Activated T-helper 9 cell treated with anti-CD3 and anti-CD28 coated beads, Interleukin-2, amount 50 U/mL, for 16 hours (primary cell): ENCODE measurements at regions not wholly inside any gene's neighbourhood (a gene's known extent, or its start where the extent isn't known, plus 50 kb on each side); places are given as distances from the start of the nearest gene placed in this dataset.

Source experiments
- DNase-seq: peaks from one replicate; pipeline ENCODE4 v3.0.0-alpha.2; 2020; ENCODE audit warnings: low read depth

DNA sequence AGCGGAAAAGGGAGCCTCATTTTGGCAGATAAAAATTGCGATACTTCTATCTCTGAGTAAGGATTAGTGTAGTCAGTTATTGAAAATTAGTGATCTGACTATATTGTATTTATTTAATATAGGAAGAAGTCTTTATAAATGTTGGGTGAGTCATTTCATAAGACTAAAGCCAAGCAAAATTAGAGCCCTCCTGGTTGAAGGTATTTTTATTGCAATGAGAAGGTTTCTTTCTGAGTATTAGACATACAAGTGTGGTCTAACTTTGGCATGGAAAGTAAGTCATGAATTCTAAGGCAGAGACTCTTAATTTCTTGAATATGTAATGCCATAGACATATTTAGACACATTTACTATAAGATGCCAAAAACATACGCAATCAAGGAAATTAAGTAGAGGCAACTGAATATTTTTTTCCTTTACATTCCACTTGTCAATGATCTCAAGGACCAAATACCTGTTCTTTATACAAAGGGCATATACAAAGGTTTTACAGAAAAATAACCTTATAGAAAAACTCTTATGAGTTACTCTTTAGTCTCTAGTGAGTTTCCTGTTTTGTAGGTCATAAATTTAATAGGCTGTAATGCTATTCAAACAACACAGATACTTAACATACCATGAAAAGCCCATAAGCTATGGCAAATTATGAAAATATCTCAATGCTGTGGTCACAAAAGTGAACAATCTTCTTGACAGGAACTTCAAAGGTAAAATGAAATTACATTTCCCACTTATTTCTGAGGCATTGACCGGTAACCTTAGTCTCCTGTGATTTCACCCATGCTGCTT lies 156.6 kb upstream of the BTG1 start:
- no peak for DNase-seq

DNA sequence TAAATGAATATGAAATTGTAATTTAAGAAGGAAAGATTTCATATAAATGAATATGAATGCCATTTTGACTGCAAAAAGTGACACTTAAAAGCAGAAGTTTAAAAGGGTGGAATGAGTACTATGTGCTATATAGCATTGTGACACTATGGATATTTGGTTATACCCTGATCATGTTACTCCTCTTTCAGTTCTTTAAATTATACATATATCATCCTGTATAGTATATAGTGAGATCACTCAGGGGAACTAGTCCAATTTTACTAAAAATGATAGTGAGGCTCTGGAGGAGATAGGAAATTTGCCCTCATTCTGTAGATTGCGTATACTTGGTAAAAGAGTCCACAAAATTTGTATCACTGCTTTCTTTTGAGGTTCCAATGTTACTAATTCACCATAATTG lies 155.7 kb upstream of the BTG1 start:
- DNase-seq: no peak

DNA sequence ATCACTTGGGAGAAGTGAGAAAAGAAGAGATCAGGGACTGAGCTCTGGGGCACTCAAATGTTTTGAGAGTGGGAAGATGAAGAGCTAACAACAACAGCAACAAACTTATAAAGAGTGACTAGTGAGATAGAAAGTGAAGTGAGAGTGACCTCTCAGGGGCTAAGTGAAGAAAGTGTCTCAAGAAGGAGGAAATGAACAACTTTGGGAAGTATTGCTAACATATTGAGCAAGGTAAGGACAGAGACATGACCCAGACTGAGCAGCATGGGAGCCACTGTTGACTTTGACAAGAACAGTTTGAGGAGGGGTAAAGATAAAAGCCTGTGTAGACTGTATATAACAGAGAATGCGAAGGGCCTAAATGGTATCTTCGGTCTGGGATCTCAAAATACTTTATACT lies 155.1 kb upstream of the BTG1 start:
- no peak for DNase-seq

DNA sequence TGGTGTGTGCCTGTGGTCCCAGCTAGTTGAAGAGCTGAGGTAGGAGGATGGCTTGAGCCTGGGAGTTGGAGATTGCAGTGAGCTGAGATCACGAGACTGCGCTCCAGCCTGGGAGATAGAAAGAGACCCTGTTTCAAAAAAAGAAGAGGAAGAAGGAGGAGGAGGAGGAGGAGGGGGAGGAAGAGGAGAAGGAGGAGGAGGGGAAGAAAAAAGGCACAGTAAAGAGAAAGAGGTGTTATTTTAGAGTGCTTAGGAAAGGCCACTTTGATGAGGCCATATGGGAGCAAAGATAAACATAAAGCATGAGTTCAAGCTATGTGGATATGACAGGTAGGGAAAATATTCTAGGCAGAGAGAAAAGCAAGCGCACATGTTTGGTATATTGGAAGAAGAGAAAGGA lies 154.1 kb upstream of the BTG1 start:
- DNase-seq: no peak

DNA sequence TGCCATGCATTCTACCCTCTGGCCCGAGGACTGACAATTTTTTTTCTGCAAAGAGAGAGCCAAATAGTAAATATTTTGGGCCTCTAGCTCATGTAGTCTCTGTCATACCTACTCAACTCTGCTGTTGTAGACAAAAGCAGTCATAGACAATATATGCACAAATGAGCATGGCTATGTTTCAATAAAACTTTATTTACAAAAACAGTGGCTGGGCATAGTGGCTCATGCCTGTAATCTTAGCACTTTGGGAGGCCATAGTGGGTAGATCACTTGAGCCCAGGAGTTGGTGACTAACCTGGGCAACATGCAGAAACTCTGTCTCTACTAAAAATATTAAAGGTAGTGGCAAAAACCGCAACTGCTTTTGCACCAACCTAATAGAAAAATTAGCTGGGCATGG lies 153.7 kb upstream of the BTG1 start:
- DNase-seq: no peak

DNA sequence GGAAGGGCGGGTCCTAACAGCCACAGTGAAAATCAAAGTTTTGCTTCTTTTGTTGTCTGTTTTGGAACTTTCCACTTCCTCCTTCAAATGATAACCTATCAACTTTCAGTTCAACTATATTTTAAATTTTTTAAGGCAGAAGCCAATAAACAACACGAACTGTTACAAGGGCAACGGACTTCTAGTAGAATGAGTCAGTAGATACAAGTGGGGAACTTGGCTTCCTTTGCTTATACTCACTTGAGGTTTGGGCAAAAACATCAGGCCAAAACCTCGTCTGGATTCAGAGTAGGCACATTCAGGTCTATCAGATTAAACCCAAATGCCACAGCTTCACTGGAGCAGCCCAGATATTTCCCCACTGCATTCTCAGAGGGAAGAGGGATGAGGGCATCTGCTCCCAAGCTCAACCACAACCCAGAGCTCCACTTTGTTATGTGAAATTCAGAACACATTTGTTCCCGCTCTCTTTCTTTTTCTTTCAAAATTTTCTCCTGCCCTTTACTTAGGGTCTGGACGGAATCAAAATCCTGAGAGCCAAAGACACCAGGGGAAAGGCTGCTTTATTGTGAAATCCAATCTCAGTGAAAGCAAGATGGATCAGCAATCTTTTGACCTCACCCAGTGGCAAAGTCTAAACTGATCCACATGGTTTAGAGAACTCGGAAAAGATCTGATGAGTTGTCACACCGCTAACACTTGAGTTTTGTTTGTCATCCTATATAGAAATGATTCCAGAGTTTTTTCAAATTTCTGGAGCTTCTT lies 152.5 kb upstream of the BTG1 start:
- no peak for DNase-seq

DNA sequence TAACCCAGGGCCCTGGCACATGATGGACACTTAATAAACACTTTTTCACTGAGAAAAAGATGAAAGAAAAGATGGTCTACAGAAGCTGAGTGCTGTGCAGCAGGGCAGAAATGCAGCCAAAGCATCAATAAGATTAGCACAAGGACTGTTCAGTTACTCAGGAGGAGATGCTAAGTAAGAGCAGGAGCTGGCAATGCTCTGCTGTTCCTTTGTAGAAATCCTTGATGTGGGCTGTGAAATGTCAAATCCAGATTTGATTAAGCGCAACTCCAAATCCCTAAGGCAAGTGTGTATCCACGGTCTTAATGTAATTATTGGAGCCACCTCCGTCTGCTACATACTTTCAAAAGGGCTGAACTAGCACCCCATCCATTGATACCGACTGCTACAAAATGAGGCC lies 151.8 kb upstream of the BTG1 start:
- DNase-seq: no peak

DNA sequence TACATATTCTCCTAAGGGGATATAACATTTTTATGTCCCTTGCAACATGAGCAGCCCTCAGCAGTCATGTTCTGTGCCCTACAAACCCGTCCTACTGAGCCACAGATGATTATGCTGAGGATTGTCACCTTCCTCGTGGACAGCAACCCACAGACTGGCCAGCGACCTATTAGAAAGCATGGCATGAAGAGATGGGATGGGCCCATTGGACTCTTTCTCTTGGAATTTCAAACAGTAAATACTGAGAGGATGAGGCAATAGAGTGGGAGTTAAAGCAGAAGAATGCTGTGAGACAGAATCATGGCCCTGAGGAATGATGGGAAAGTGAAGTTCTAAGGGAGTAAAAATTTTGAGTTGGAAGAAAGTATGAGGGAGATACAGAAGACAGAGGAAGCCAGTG lies 149.9 kb upstream of the BTG1 start:
- no peak for DNase-seq

DNA sequence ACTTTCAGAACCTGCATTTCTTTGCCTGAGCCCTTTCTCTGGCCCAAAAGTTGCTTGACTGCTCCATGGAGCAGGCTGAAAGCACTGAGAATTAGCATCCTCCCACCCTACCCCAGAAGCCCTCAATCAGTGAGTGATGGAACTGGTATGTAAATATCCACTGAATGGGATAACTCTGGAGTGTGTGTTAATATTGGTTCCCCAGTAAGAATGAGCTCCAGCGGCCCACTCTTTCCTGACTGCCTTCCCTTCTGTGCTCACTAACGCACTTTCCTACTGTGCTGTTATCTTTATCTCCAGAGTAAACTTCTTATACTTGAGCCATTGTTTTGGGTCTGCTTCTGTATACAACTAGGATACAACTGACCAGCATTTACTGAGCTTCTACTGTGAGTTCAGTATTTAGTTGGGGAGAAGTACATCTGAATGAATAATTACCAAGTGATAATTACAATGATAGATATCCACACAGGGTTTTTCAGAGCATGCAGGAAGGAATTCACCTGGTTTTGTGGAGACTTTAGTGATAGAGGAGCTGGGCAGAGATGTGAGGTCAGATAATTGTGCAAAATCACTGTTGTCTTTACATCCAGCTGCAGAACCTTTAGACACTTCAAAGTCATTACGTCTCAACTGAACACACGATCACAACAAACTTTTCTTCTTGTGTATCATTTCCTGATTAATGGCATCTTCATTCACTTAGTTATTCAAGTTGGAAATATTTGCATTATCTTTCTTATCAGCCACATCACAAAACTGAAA lies 149.2 kb upstream of the BTG1 start:
- DNase-seq: no peak

DNA sequence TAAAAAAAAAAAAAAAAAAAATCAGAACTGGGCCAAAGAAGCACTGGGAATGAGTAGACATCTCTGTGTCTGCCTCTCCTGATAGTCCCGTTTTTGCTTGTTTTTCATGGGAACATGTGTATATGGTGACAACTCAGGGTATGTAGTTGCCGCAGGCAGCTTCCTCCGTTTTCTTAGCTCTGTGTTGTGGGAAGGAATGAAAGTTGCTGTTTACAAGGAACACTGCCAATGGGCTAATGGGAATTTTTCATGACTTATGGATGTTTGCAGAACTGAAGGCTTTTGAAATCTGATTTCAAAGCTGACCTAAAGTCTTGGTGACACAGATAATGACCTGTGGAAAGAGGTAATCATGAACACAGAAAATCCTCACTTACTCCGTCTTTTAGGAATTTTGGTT lies 146.4 kb upstream of the BTG1 start:
- DNase-seq: no peak

DNA sequence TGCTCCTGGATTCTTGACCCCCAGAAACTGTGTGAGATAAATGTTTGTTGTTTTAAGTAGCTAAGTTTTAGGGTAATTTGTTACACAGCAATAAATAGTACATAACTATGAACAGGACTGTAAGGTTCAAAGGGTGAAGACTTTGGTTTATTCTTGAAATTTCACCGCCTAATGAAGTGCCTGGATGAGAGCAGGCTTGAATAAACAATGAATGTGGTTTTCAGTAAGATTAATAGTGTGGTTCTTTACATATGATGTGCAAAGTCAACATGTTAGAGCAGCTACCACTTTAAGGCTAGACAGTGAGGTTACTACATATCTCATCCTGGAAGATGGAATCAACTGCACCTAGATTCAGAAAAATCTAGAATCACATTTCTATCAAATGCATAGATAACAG lies 145.2 kb upstream of the BTG1 start:
- no peak for DNase-seq

DNA sequence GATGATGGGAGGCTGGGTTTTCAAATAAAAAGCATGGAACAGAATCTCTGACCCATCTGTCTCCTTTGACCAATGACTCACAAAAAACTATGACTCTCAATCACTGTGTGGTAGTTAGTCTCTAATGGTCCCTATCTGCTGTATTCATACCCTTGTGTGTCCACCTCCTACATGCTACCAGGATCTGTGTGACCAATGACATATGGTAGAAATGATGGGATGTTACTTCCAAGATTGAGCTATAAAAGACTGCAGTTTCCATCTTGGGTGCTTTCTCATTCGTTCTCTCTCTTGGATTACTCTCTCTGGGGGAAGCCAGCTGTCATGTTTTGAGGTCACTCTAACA lies 144.7 kb upstream of the BTG1 start:
- DNase-seq: no peak

DNA sequence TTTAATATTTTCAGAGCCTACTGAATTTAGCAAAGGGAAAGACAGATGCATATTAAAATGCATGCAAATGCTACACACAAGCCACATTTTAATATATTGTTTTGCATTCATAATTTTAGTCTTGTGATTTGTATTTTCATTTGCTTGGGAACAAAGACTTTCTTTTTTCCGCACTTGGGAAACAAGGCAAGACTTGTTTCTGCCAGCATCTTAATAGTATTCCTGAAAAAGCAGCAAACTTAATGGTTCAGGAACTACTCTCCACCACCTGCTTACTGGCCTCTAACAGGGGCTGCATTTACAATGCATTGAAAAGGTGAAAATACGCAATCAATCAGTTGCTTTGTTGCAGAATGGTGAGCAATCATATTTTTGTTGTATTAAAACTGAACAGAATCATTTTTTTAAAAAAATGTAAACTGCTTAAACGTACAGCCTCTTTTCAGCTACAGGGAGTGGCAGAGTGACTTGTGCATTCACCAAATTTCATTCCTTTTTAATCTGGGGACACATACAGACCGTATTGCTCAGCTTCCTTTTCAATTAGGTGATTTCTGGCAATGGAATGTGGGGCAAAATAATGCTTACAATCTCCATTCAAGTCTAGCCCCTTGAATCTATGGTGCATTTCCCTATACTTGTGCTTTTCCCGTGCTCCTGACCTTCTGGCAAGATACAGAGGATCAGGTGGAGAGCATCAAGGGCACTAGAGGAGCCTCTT lies 144.1 kb upstream of the BTG1 start:
- DNase-seq: no peak

DNA sequence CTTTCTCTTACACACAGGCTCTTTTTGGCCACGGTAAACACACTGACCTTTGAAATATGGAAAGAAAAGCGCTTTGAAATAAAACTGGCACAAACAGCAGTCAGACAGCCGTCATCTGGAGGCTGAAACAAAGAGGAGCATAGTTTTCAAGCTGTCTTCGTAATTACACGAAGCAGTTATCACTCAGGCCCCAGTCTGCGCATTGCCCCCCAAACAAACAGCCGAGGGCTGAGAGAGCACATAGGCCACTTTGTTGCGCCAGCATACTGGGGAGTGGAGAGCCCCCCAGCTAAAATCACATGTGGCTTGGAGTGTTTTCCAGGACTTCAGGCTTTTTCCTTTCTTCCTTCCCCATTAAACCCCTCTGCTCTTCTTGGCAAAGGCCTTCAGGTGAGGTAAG lies 142.9 kb upstream of the BTG1 start:
- no peak for DNase-seq

DNA sequence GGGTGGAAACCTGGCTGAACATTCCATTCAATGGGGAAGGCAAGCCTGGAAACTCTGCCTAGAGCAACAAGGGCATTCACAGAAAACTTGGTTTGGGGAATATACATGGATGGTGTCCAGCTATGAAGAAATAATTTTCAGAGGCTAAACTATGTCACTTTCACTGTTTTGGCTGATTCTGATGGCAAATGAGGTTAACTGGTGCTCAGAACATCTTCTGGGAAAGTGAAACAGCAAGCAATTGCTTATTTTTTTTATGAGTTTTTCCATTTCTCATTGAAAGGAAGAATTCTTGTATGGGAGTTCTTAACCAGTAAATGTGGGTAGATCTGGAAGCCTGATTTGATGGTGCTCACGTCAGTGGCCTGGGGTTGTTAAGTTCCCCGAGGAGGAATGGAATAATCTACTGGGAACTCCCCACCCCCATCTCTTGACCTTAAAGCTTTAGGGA lies 132.8 kb upstream of the BTG1 start:
- no peak for DNase-seq

DNA sequence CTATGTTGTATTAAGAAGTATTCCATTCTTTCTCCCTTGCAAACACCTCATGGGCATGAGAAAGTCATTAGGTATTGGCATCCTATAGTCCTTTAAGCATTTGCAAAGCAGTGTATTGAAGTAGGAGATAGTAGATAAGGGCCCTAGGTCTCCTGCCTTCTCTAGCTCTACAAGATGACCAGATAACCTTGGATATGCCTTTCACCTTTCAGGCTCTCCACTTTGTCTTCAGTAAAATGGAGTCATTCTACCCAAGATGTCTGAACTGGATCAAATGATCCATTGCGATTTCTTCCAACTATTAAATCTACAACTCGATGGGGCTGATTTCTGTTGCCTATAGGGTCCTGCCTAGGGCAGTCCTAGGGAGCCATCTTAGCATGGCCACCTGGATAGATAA lies 132.1 kb upstream of the BTG1 start:
- DNase-seq: no peak

DNA sequence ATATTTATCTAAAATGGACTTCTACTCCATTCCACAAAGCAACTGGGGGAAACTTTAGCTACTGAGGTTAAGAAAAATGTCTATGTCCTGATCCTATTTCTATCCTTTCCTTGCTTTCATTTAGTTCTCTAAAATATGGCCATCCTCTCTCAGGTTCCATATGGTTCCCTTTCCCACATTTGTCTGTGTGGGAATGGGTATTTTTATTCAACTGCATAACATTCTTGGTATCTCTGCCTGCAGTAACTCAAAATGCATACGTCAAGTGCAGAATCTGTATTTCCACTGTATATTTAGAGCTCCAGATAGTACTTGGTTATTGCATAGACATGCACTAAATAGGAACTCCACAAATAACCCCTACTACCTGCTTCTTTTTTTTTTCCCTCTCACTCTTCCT lies 130.6 kb upstream of the BTG1 start:
- no peak for DNase-seq

DNA sequence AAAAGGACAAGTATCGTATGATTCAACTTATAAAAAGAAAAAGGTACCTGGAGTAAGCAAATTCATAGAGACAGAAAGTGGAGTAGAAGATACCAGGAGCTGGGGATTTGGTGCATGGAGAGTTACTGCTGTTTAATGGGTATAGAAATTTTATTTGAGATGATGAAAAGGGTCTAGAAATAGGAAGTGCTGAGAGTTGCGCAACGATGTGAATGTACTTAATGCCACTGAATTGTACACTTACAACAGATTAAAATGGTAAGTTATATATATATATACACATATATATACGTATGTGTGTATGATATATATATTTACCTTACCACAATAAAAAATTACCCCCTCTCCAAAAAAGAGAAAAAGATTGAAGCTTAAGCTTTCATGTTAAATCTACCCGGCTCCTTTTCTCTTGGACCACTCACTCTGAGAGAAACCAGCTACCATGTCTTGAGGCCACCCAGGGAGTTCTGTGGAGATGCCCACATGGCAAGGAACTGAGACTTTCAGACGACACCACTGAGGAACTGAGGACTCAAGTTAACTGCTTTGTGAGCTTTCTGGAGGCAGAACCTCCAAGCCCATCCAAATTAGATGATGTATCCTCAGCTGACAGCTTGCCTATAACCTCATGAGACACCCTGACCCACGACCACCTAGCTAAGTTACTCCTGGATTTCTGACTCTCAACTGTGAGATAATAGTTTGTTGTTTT lies 130.0 kb upstream of the BTG1 start:
- DNase-seq: no peak

DNA sequence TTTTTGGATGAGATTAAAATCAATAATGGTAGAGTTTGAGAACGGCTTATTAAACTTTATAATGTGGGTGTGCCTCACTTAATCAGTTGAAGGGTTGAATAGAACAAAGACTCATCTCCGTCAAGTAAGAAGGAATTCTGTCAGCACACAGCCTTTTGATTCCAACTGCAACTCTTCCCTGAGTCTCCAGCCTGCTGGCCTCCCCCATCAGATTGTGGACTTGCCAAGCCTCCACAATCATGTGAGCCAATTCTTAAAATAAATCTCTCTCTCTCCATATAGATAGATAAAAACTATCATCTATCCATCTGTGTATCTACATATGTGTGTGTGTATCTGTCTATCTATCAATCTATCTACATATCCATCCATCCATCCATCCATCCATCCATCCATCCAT lies 127.4 kb upstream of the BTG1 start:
- no peak for DNase-seq

DNA sequence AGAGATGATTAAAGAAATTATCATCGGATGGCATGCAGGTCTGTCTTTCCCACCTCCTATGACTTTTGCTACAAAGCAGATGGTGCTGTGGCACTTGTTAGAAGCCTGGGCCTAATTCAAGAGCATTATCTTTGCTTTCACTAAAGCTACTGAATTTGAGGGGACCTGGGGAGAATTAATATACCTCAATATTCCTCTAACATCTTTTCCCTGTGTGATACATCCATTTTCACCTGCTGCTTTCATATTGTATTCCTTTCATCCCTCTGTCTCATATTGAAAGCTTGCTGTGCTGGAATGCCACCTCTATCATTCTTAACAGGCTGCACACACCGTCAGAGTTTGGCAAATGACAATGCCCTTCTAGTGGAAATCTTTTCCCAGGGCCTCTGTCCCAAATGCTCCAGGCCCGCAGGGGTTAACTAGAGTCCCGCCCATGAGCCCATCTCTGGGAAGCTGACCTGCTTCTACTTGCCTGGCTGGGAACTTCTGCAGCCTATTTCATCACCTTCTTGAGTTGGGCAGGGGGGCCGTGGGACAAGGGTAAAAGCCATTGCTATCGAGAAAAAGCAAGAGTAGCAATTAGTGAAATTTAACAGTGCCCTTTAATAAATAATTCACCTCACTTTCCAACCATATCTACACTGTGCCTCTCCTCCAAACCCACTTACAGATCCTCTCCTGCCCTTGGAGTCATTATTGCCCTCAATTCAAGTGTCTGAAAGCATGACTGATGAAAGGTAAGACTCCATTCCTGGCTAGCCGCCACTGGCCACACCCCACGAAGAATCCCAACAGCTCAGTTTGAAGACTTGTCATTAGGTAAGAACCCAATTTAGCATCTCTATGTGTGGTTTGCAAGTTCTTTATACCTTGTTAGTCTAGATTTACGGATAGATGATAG lies 126.7 kb upstream of the BTG1 start:
- DNase-seq: no peak

DNA sequence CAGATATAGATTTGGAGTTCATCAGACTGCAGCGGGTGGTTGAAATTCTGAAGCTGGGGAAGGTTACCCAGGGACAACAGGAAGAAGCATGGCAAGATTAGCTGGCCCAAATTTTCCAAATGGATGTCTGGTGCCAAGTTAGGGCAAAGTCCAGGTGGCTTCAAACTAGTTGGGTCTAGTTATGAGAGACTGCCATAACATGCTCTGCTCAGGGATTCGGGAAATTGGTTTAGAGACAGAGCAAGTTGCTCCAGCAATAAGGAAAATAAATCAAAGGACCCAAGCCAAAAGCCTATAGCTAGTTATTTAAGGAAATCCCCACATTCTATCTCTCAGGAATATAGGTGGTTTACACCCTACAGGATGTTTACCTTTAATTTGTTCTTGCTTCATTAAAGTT lies 125.7 kb upstream of the BTG1 start:
- DNase-seq: no peak
